Epithelial cell of proximal tubule (primary cell): ENCODE measurements at regions not wholly inside any gene's neighbourhood (a gene's known extent, or its start where the extent isn't known, plus 50 kb on each side); places are given as distances from the start of the nearest gene placed in this dataset.

Experiments used
- DNase-seq: peaks from one replicate; pipeline ENCODE4 v3.0.0-alpha.2; 2011; ENCODE audit warnings: low read depth
- H3K4me3 ChIP-seq: 2 replicates; pipeline ENCODE4 v1.5.1; 2011; ENCODE audit warnings: low read depth, mild to moderate bottlenecking, low read length
- TF ChIP-seq, protein P1 (sequence below): conservative IDR thresholded peaks from 2 replicates; pipeline ENCODE4 v1.5.1; 2012; ENCODE audit warnings: low read depth, mild to moderate bottlenecking, low read length

DNA sequence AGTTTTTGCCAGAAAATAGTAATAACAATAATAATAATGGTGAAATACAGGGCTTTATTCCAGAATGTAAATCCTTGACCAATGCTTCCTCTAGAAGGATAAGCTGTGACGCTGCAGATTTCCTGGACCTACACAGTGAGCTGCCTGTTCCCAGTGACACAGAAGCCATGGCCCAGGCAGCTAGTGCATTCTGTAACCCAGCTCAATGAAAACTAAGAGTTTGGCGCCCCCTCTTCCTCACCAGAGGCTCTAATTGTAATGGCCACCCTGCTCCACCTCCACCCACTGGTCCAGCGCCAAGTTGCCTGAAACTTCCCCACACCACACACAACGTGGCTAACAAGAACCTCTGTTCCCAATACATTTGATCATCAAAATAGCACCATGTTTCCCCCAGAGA is 248.1 kb downstream of the CETN3 start:
- TF ChIP-seq, protein P1, sequence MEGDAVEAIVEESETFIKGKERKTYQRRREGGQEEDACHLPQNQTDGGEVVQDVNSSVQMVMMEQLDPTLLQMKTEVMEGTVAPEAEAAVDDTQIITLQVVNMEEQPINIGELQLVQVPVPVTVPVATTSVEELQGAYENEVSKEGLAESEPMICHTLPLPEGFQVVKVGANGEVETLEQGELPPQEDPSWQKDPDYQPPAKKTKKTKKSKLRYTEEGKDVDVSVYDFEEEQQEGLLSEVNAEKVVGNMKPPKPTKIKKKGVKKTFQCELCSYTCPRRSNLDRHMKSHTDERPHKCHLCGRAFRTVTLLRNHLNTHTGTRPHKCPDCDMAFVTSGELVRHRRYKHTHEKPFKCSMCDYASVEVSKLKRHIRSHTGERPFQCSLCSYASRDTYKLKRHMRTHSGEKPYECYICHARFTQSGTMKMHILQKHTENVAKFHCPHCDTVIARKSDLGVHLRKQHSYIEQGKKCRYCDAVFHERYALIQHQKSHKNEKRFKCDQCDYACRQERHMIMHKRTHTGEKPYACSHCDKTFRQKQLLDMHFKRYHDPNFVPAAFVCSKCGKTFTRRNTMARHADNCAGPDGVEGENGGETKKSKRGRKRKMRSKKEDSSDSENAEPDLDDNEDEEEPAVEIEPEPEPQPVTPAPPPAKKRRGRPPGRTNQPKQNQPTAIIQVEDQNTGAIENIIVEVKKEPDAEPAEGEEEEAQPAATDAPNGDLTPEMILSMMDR = peak; percentile 20
- no peak for DNase-seq
- no peak overlapping the region for H3K4me3 ChIP-seq

DNA sequence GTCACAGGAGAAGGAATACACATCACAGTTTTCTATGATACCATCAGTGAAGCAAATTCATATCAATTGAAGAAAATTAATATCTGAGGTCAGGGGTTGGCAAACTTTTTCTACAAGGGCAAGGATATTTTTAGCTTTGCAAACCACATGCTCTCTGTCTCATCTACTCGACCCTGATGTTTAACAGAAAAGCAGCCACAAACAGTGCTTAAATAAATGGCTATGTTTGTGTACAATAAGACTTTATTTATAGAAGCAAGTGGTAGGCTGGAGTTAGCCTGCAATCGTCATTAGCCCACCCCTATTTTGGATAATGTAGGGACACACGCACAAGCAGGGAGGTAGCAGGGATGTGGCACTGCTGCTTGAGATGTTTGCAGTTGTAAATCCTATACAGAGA is 251.4 kb downstream of the CETN3 start:
- no peak for DNase-seq
- TF ChIP-seq, protein P1 = no peak
- no peak overlapping the region for H3K4me3 ChIP-seq

GRCh38 chr5:90153031-90153430 is 256.5 kb downstream of the CETN3 start:
- TF ChIP-seq, protein P1 = no peak
- DNase-seq = no peak
- no peak overlapping the region for H3K4me3 ChIP-seq

GRCh38 chr5:90144625-90145327 is 264.8 kb downstream of the CETN3 start:
- TF ChIP-seq, protein P1 = no peak
- DNase-seq = no peak
- H3K4me3 ChIP-seq = no peak overlapping the region

DNA sequence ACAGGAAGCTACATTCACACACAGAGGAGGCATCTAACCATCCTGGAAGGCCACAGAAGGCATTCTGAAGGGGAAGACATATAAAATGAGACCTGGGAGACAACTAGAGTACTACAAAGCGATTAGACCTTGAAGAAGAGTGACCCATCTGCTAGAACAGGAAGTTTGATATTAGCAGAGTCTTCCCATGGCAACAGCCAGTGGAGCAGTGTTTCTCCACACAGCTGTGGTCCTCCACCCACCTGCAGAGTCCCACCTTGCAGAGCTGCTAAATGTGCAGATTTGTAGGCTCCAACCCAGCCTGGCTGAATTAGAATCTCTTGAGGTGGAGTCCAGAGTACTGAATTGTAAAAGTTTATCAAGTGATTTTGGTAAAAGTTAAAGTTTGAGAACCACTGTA is 267.0 kb downstream of the CETN3 start:
- TF ChIP-seq, protein P1 = no peak
- no peak for DNase-seq
- no peak overlapping the region for H3K4me3 ChIP-seq

DNA sequence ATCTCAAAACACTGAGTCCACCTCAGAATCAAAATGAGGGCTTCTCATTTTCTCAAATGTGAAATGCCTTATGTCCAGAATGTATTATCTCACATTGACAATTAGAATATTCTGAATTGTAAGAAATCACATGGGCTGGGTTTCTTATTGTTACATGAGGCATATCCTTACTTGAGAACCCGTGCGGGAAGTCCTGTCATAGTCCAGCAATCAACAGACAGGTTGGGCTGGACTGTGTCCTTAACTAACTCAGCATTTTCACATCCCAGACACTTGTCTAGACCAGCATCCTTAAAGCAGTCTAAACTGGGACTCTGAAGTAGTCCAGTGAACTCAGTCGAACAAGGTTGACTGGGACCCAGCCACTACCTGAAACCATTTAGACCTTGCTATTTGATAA is 267.6 kb downstream of the CETN3 start:
- TF ChIP-seq, protein P1 = no peak
- DNase-seq = no peak
- no peak overlapping the region for H3K4me3 ChIP-seq

DNA sequence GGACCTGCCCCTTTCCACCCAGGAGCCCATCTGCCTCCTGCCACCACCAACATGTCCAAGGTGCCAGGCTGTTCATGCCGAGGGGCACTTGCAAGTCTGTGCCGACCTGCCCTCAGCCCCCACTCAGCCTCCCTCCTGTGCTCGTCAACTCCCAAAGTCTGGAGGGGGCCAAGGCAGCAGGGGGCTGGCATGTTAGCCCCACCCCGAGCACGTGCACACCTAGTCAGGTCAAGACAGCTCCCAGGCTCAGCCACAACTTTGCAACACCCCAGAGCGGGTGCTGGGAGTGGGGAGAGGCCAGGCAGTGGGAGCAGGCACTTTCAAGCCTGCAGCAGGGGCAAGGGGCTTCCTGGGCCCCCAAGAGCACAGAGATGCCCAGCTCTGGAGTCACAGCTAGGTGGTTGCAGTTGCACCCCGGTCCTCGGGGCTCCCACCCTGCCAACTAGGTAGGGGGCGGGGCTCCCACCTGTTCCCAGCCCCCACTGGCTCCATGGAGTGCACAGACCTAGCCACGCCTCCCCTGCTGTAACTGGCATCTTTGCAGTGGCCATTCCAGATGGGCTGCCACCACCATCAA is 272.5 kb downstream of the CETN3 start:
- no peak for DNase-seq
- H3K4me3 ChIP-seq = no peak overlapping the region
- TF ChIP-seq, protein P1 = no peak
